Karpas-422 (cell line): ENCODE measurements at regions not wholly inside any gene's neighbourhood (a gene's known extent, or its start where the extent isn't known, plus 50 kb on each side); places are given as distances from the start of the nearest gene placed in this dataset.

Source experiments
- DNase-seq: peaks from one replicate; pipeline ENCODE4 v3.0.0-alpha.2; 2015
- H2AFZ ChIP-seq: fragments of 200-600 bp; sonication (generic); 2 replicates; pipeline ENCODE4 v1.6.1; 2014; ENCODE audit warnings: antibody characterized with exemption, low read length, mixed read lengths
- H3K27ac ChIP-seq: fragments of 200-600 bp; sonication (generic); 2 replicates; pipeline ENCODE4 v1.5.1; 2014; ENCODE audit warnings: mild to moderate bottlenecking, low read length, moderate library complexity
- H3K27me3 ChIP-seq: fragments of 200-600 bp; sonication (generic); 2 replicates; pipeline ENCODE4 v1.6.1; 2014; ENCODE audit warnings: low read length, mixed read lengths
- H3K36me3 ChIP-seq: fragments of 200-600 bp; sonication (generic); 2 replicates; pipeline ENCODE4 v1.6.1; 2014; ENCODE audit warnings: low read length, mixed read lengths; ENCODE audit not compliant: insufficient read depth
- H3K4me1 ChIP-seq: fragments of 200-600 bp; sonication (generic); 2 replicates; pipeline ENCODE4 v1.6.1; 2014; ENCODE audit warnings: mild to moderate bottlenecking, low read length, mixed read lengths
- H3K4me2 ChIP-seq: fragments of 200-600 bp; sonication (generic); 2 replicates; pipeline ENCODE4 v1.6.1; 2014; ENCODE audit warnings: low read length, low read depth, mild to moderate bottlenecking; ENCODE audit not compliant: poor library complexity, severe bottlenecking
- H3K4me3 ChIP-seq: fragments of 200-600 bp; sonication (generic); 2 replicates; pipeline ENCODE4 v1.5.1; 2014; ENCODE audit warnings: mild to moderate bottlenecking, antibody characterized with exemption, low read length, mixed read lengths
- H3K79me2 ChIP-seq: fragments of 200-600 bp; sonication (generic); 2 replicates; pipeline ENCODE4 v1.6.1; 2014; ENCODE audit warnings: mild to moderate bottlenecking, low read length, mixed read lengths
- H3K9ac ChIP-seq: fragments of 200-600 bp; sonication (generic); 2 replicates; pipeline ENCODE4 v1.6.0; 2014; ENCODE audit warnings: low read length
- H3K9me2 ChIP-seq: fragments of 200-600 bp; sonication (generic), shearing (Covaris generic); replicated peaks from 2 replicates; pipeline ENCODE4 v1.6.0; 2014; ENCODE audit warnings: mild to moderate bottlenecking, low read length, moderate library complexity; ENCODE audit not compliant: insufficient read depth
- H3K9me3 ChIP-seq: fragments of 300-700, 200-600 bp; sonication (generic); 2 replicates; pipeline ENCODE4 v1.6.1; 2014; ENCODE audit warnings: low read length, mixed read lengths
- H4K20me1 ChIP-seq: fragments of 200-600 bp; sonication (generic); 2 replicates; pipeline ENCODE4 v1.6.1; 2014; ENCODE audit warnings: mild to moderate bottlenecking, antibody characterized with exemption, low read length, low read depth; ENCODE audit not compliant: insufficient read depth

GRCh38 chr7:79936281-79936983, 198.2 kb upstream of the GNAI1 start:
- no peaks in the 10 kb centered on the region for H4K20me1 ChIP-seq
- no peaks in the 10 kb centered on the region for H3K4me1 ChIP-seq
- H3K79me2 ChIP-seq, result no peaks in the 10 kb centered on the region
- no peaks in the 10 kb centered on the region for H3K27me3 ChIP-seq
- no peak for DNase-seq
- H3K9me2 ChIP-seq, result no peaks in the 10 kb centered on the region
- no peak overlapping the region for H3K4me2 ChIP-seq
- H3K27ac ChIP-seq, result no peak overlapping the region
- H3K36me3 ChIP-seq, result no peaks in the 10 kb centered on the region
- H3K9ac ChIP-seq, result no peak overlapping the region
- peaks cover 7% of the 10 kb centered on the region for H3K9me3 ChIP-seq
- no peak overlapping the region for H3K4me3 ChIP-seq
- H2AFZ ChIP-seq, result no peak overlapping the region

- no peaks in the 10 kb centered on the region for H4K20me1 ChIP-seq
- no peaks in the 10 kb centered on the region for H3K36me3 ChIP-seq
- H3K9ac ChIP-seq, result no peak overlapping the region
- no peaks in the 10 kb centered on the region for H3K9me2 ChIP-seq
- H3K4me2 ChIP-seq, result no peak overlapping the region
- H3K79me2 ChIP-seq, result no peaks in the 10 kb centered on the region
- no peaks in the 10 kb centered on the region for H3K4me1 ChIP-seq
- DNase-seq, result no peak
- no peaks in the 10 kb centered on the region for H3K27me3 ChIP-seq
- H3K27ac ChIP-seq, result no peak overlapping the region
- H3K9me3 ChIP-seq, result peaks cover 4% of the 10 kb centered on the region
- H3K4me3 ChIP-seq, result no peak overlapping the region
- no peak overlapping the region for H2AFZ ChIP-seq
These were observed 199.9 kb upstream of the GNAI1 start for GRCh38 chr7:79934727-79935126.

GRCh38 chr7:79933144-79933543, 201.5 kb upstream of the GNAI1 start:
- Histone ChIP-seq H3K9ac (no peak overlapping the region), H3K36me3 (no peaks in the 10 kb centered on the region), H2AFZ (no peak overlapping the region), H3K4me1 (no peaks in the 10 kb centered on the region), H3K27ac (no peak overlapping the region), H3K79me2 (no peaks in the 10 kb centered on the region), H3K9me2 (no peaks in the 10 kb centered on the region), H3K9me3 (peaks cover 4% of the 10 kb centered on the region), H4K20me1 (no peaks in the 10 kb centered on the region), H3K4me2 (no peak overlapping the region), H3K27me3 (no peaks in the 10 kb centered on the region), H3K4me3 (no peak overlapping the region)
- DNase-seq, result no peak

GRCh38 chr7:79930604-79931003, 204.0 kb upstream of the GNAI1 start:
- H3K4me3 ChIP-seq, result no peak overlapping the region
- H3K4me1 ChIP-seq, result no peaks in the 10 kb centered on the region
- DNase-seq, result no peak
- H2AFZ ChIP-seq, result no peak overlapping the region
- peaks cover 4% of the 10 kb centered on the region; the same call in 1 of the 2 replicates for H3K9me3 ChIP-seq
- no peaks in the 10 kb centered on the region for H3K36me3 ChIP-seq
- H4K20me1 ChIP-seq, result no peaks in the 10 kb centered on the region
- no peak overlapping the region for H3K27ac ChIP-seq
- H3K9ac ChIP-seq, result no peak overlapping the region
- no peaks in the 10 kb centered on the region for H3K9me2 ChIP-seq
- no peaks in the 10 kb centered on the region for H3K79me2 ChIP-seq
- H3K27me3 ChIP-seq, result no peaks in the 10 kb centered on the region
- no peak overlapping the region for H3K4me2 ChIP-seq

GRCh38 chr7:79927116-79927515, 207.5 kb upstream of the GNAI1 start:
- H4K20me1 ChIP-seq, result no peaks in the 10 kb centered on the region
- H3K4me3 ChIP-seq, result no peak overlapping the region
- no peak for DNase-seq
- H3K9me2 ChIP-seq, result no peaks in the 10 kb centered on the region
- no peaks in the 10 kb centered on the region for H3K79me2 ChIP-seq
- H3K9ac ChIP-seq, result no peak overlapping the region
- no peak overlapping the region for H3K27ac ChIP-seq
- H3K9me3 ChIP-seq, result peaks cover 10% of the 10 kb centered on the region
- H2AFZ ChIP-seq, result no peak overlapping the region
- no peak overlapping the region for H3K4me2 ChIP-seq
- H3K4me1 ChIP-seq, result no peaks in the 10 kb centered on the region
- H3K27me3 ChIP-seq, result no peaks in the 10 kb centered on the region
- no peaks in the 10 kb centered on the region for H3K36me3 ChIP-seq

- H4K20me1 ChIP-seq, result no peaks in the 10 kb centered on the region
- DNase-seq, result no peak
- H3K79me2 ChIP-seq, result no peaks in the 10 kb centered on the region
- H3K4me1 ChIP-seq, result no peaks in the 10 kb centered on the region
- no peaks in the 10 kb centered on the region for H3K9me2 ChIP-seq
- H3K4me3 ChIP-seq, result no peak overlapping the region
- no peaks in the 10 kb centered on the region for H3K27me3 ChIP-seq
- H2AFZ ChIP-seq, result no peak overlapping the region
- no peak overlapping the region for H3K9ac ChIP-seq
- no peak overlapping the region for H3K4me2 ChIP-seq
- H3K9me3 ChIP-seq, result peaks cover 10% of the 10 kb centered on the region
- no peaks in the 10 kb centered on the region for H3K36me3 ChIP-seq
- no peak overlapping the region for H3K27ac ChIP-seq
These were observed 210.7 kb upstream of the GNAI1 start for GRCh38 chr7:79923953-79924352.

GRCh38 chr7:79922894-79923293, 211.7 kb upstream of the GNAI1 start:
- no peak overlapping the region for H3K9ac ChIP-seq
- H2AFZ ChIP-seq, result no peak overlapping the region
- H3K4me2 ChIP-seq, result no peak overlapping the region
- H3K9me3 ChIP-seq, result peaks cover 10% of the 10 kb centered on the region
- DNase-seq, result no peak
- H3K4me1 ChIP-seq, result no peaks in the 10 kb centered on the region
- no peaks in the 10 kb centered on the region for H3K79me2 ChIP-seq
- no peak overlapping the region for H3K4me3 ChIP-seq
- H3K9me2 ChIP-seq, result no peaks in the 10 kb centered on the region
- no peaks in the 10 kb centered on the region for H3K36me3 ChIP-seq
- H4K20me1 ChIP-seq, result no peaks in the 10 kb centered on the region
- H3K27me3 ChIP-seq, result no peaks in the 10 kb centered on the region
- no peak overlapping the region for H3K27ac ChIP-seq

GRCh38 chr7:79921976-79922375, 212.7 kb upstream of the GNAI1 start:
- Histone ChIP-seq H2AFZ (no peak overlapping the region), H3K9ac (no peak overlapping the region), H3K9me2 (no peaks in the 10 kb centered on the region), H3K4me2 (no peak overlapping the region), H4K20me1 (no peaks in the 10 kb centered on the region), H3K36me3 (no peaks in the 10 kb centered on the region), H3K4me1 (no peaks in the 10 kb centered on the region), H3K4me3 (no peak overlapping the region), H3K9me3 (peaks cover 8% of the 10 kb centered on the region), H3K79me2 (no peaks in the 10 kb centered on the region), H3K27ac (no peak overlapping the region), H3K27me3 (no peaks in the 10 kb centered on the region)
- DNase-seq, result no peak
